Smooth muscle cell of the brain vasculature (primary cell): ENCODE measurements at regions not wholly inside any gene's neighbourhood (a gene's known extent, or its start where the extent isn't known, plus 50 kb on each side); places are given as distances from the start of the nearest gene placed in this dataset.
"Not testable (repeated sequence)": the region's sequence is repeated elsewhere in the genome, so short reads cannot be mapped to it uniquely, and the experiment has no call there.

Experiments used
- DNase-seq: peaks from one replicate; pipeline ENCODE4 v3.0.0-alpha.2; 2012; ENCODE audit warnings: low read depth, low spot score

- DNase-seq = no peak
These were observed 231.2 kb downstream of the VRK1 start for GRCh38 chr14:97028382-97028781.

- no peak for DNase-seq
These were observed 232.6 kb downstream of the VRK1 start for GRCh38 chr14:97029800-97030199.

- no peak for DNase-seq
These were observed 234.3 kb downstream of the VRK1 start for GRCh38 chr14:97031530-97031929.

GRCh38 chr14:97033556-97034081 lies 236.4 kb downstream of the VRK1 start:
- DNase-seq = no peak

GRCh38 chr14:97036086-97036852 lies 239.1 kb downstream of the VRK1 start:
- DNase-seq = no peak

GRCh38 chr14:97039717-97040363 lies 242.7 kb downstream of the VRK1 start:
- no peak for DNase-seq

GRCh38 chr14:97046967-97047366 lies 249.8 kb downstream of the VRK1 start:
- DNase-seq = no peak

- no peak for DNase-seq
These were observed 254.8 kb downstream of the VRK1 start for GRCh38 chr14:97052001-97052400.

- no peak for DNase-seq
These were observed 256.8 kb downstream of the VRK1 start for GRCh38 chr14:97053941-97054340.

- no peak for DNase-seq
These were observed 258.2 kb downstream of the VRK1 start for GRCh38 chr14:97055355-97055754.

- DNase-seq = no peak
These were observed 258.9 kb downstream of the VRK1 start for GRCh38 chr14:97056086-97056485.

- DNase-seq = no peak
These were observed 260.3 kb downstream of the VRK1 start for GRCh38 chr14:97057238-97058073.

GRCh38 chr14:97058074-97058467 lies 260.9 kb downstream of the VRK1 start:
- DNase-seq = no peak

- no peak for DNase-seq
These were observed 261.4 kb downstream of the VRK1 start for GRCh38 chr14:97058589-97058988.

GRCh38 chr14:97061198-97061597 lies 264.0 kb downstream of the VRK1 start:
- DNase-seq = no peak

- DNase-seq = no peak
These were observed 264.5 kb downstream of the VRK1 start for GRCh38 chr14:97061714-97062113.

GRCh38 chr14:97065305-97066067 lies 268.3 kb downstream of the VRK1 start:
- no peak for DNase-seq

GRCh38 chr14:97066068-97066899 lies 269.1 kb downstream of the VRK1 start:
- DNase-seq = no peak

- not testable (repeated sequence) for DNase-seq
These were observed 271.1 kb downstream of the VRK1 start for GRCh38 chr14:97068293-97068692.

GRCh38 chr14:97070259-97070658 lies 273.1 kb downstream of the VRK1 start:
- DNase-seq = no peak

GRCh38 chr14:97071177-97071576 lies 274.0 kb downstream of the VRK1 start:
- no peak for DNase-seq
